Spinal cord (tissue), 9 donors: ENCODE measurements at regions not wholly inside any gene's neighbourhood (a gene's known extent, or its start where the extent isn't known, plus 50 kb on each side); places are given as distances from the start of the nearest gene placed in this dataset.
"Not testable (repeated sequence)": the region's sequence is repeated elsewhere in the genome, so short reads cannot be mapped to it uniquely, and the experiment has no call there.

Experiments
- DNase-seq, 6 donors: peaks; one replicate each; pipeline versions ENCODE4 v3.0.0 to v3.0.0-alpha.2; 2013 to 2015; ENCODE audit warnings: low spot score in 6 of 6, low read depth in 4 of 6
- H3K27ac ChIP-seq: one replicate; pipeline ENCODE4 v1.5.1; 2013; ENCODE audit warnings: low read depth, low read length, control low read depth
- H3K27me3 ChIP-seq: one replicate; pipeline ENCODE4 v1.6.1; 2013; ENCODE audit warnings: low read length; ENCODE audit not compliant: control insufficient read depth, insufficient read depth
- H3K36me3 ChIP-seq: one replicate; pipeline ENCODE4 v1.6.1; 2013; ENCODE audit warnings: low read length; ENCODE audit not compliant: control insufficient read depth, insufficient read depth
- H3K4me1 ChIP-seq: one replicate; pipeline ENCODE4 v1.6.1; 2013; ENCODE audit warnings: low read length; ENCODE audit not compliant: control insufficient read depth, insufficient read depth
- H3K4me3 ChIP-seq: one replicate; pipeline ENCODE4 v1.5.1; 2013; ENCODE audit warnings: low read depth, low read length, control low read depth
- H3K9me3 ChIP-seq: one replicate; pipeline ENCODE4 v1.6.1; 2013; ENCODE audit warnings: low read length; ENCODE audit not compliant: control insufficient read depth, insufficient read depth
- WGBS: methylation state at CpG from one replicate; pipeline ENCODE4 v1.1.5; 2013; ENCODE audit warnings: missing lambda C conversion rate; ENCODE audit not compliant: insufficient coverage; 5-methylcytosine and 5-hydroxymethylcytosine counted together
- donor health status: healthy.

GRCh38 chr15:39419651-39420050, 161.2 kb upstream of the THBS1 start:
- DNase-seq: no peak
- no peaks in the 10 kb centered on the region for H3K36me3 ChIP-seq
- 85% methylated on average over 2 of the region's 3 CpGs for WGBS
- H3K4me1 ChIP-seq: no peaks in the 10 kb centered on the region
- H3K4me3 ChIP-seq: no peak overlapping the region
- no peaks in the 10 kb centered on the region for H3K27me3 ChIP-seq
- no peak overlapping the region for H3K27ac ChIP-seq
- H3K9me3 ChIP-seq: no peaks in the 10 kb centered on the region

- WGBS: 69% methylated on average over 5 of the region's 19 CpGs
- not testable (repeated sequence) for DNase-seq, H3K4me3 ChIP-seq
Measured at GRCh38 chr15:39420123-39420852, 160.6 kb upstream of the THBS1 start.

GRCh38 chr15:39420853-39421192, 160.1 kb upstream of the THBS1 start:
- DNase-seq, H3K36me3 ChIP-seq, H3K4me1 ChIP-seq, H3K9me3 ChIP-seq, H3K27ac ChIP-seq, H3K27me3 ChIP-seq, H3K4me3 ChIP-seq: not testable (repeated sequence)
- WGBS: 65% methylated on average over 10 of the region's 14 CpGs

More at GRCh38 chr15:39420123-39420852, 160.6 kb upstream of the THBS1 start:
- H3K9me3 ChIP-seq, H3K27me3 ChIP-seq, H3K4me1 ChIP-seq, H3K27ac ChIP-seq, H3K36me3 ChIP-seq: not testable (repeated sequence)

GRCh38 chr15:39426552-39427532, 154.0 kb upstream of the THBS1 start:
- H3K36me3 ChIP-seq: no peaks in the 10 kb centered on the region
- no peak overlapping the region for H3K4me3 ChIP-seq
- H3K9me3 ChIP-seq: no peaks in the 10 kb centered on the region
- H3K4me1 ChIP-seq: peaks cover 6% of the 10 kb centered on the region
- no peak overlapping the region for H3K27ac ChIP-seq
- DNase-seq: peak; percentile 33 to 91 (median 57)
- no peaks in the 10 kb centered on the region for H3K27me3 ChIP-seq
- 8% methylated on average over 17 of the region's 19 CpGs for WGBS

- Histone ChIP-seq H3K4me1 (peaks cover 6% of the 10 kb centered on the region), H3K27ac (no peak overlapping the region), H3K36me3 (no peaks in the 10 kb centered on the region), H3K27me3 (no peaks in the 10 kb centered on the region), H3K9me3 (no peaks in the 10 kb centered on the region), H3K4me3 (no peak overlapping the region)
- WGBS: 53% methylated on average over 3 of the region's 3 CpGs
- no peak for DNase-seq
Measured at GRCh38 chr15:39427705-39428104, 153.2 kb upstream of the THBS1 start.

- peaks cover 9% of the 10 kb centered on the region for H3K4me1 ChIP-seq
- DNase-seq: no peak
- H3K36me3 ChIP-seq: no peaks in the 10 kb centered on the region
- WGBS: 60% methylated on average over 3 of the region's 3 CpGs
- no peak overlapping the region for H3K27ac ChIP-seq
- H3K4me3 ChIP-seq: no peak overlapping the region
- no peaks in the 10 kb centered on the region for H3K27me3 ChIP-seq
- no peaks in the 10 kb centered on the region for H3K9me3 ChIP-seq
Measured at GRCh38 chr15:39429898-39430357, 151.0 kb upstream of the THBS1 start.

- WGBS: 100% methylated on average over 1 of the region's 3 CpGs
- H3K4me1 ChIP-seq: peaks cover 9% of the 10 kb centered on the region
- no peaks in the 10 kb centered on the region for H3K9me3 ChIP-seq
- DNase-seq: no peak
- H3K27ac ChIP-seq: no peak overlapping the region
- no peaks in the 10 kb centered on the region for H3K36me3 ChIP-seq
- no peaks in the 10 kb centered on the region for H3K27me3 ChIP-seq
- no peak overlapping the region for H3K4me3 ChIP-seq
Measured at GRCh38 chr15:39430389-39430788, 150.5 kb upstream of the THBS1 start.

- H3K27ac ChIP-seq: no peak overlapping the region
Measured at GRCh38 chr15:39431376-39431775, 149.5 kb upstream of the THBS1 start.

GRCh38 chr15:39432026-39432425, 148.9 kb upstream of the THBS1 start:
- H3K4me1 ChIP-seq: peaks cover 7% of the 10 kb centered on the region
- no peaks in the 10 kb centered on the region for H3K36me3 ChIP-seq
- no peaks in the 10 kb centered on the region for H3K27me3 ChIP-seq
- no peaks in the 10 kb centered on the region for H3K9me3 ChIP-seq
- no peak overlapping the region for H3K27ac ChIP-seq
- H3K4me3 ChIP-seq: no peak overlapping the region
- no peak for DNase-seq
- WGBS: 71% methylated on average over 1 of the region's 1 CpG

More at GRCh38 chr15:39431376-39431775, 149.5 kb upstream of the THBS1 start:
- H3K27me3 ChIP-seq: no peaks in the 10 kb centered on the region
- no peaks in the 10 kb centered on the region for H3K36me3 ChIP-seq
- no peak overlapping the region for H3K4me3 ChIP-seq
- peaks cover 9% of the 10 kb centered on the region for H3K4me1 ChIP-seq
- no peaks in the 10 kb centered on the region for H3K9me3 ChIP-seq
- WGBS: no CpG with 5 or more reads among the region's 1 CpG
- no peak for DNase-seq
